Kidney epithelial cell (primary cell): ENCODE measurements at regions not wholly inside any gene's neighbourhood (a gene's known extent, or its start where the extent isn't known, plus 50 kb on each side); places are given as distances from the start of the nearest gene placed in this dataset.

Experiments
- DNase-seq: peaks from one replicate; pipeline ENCODE4 v3.0.0-alpha.2; 2010; ENCODE audit warnings: low read depth
- H3K27me3 ChIP-seq: 2 replicates; pipeline ENCODE4 v1.6.0; 2011; ENCODE audit warnings: low read length; ENCODE audit not compliant: control insufficient read depth, insufficient read depth
- H3K36me3 ChIP-seq: 2 replicates; pipeline ENCODE4 v1.5.1; 2011; ENCODE audit warnings: low read length; ENCODE audit not compliant: control insufficient read depth, insufficient read depth
- H3K4me3 ChIP-seq: 2 replicates; pipeline ENCODE4 v1.5.1; 2011; ENCODE audit warnings: low read depth, mild to moderate bottlenecking, control low read depth, low read length
- TF ChIP-seq, protein P1 (sequence below): IDR thresholded peaks from 2 replicates; pipeline ENCODE4 v1.5.1; 2011; ENCODE audit warnings: mild to moderate bottlenecking, moderate library complexity, low read length, control low read depth, inconsistent platforms; ENCODE audit not compliant: insufficient read depth, poor library complexity, severe bottlenecking

DNA sequence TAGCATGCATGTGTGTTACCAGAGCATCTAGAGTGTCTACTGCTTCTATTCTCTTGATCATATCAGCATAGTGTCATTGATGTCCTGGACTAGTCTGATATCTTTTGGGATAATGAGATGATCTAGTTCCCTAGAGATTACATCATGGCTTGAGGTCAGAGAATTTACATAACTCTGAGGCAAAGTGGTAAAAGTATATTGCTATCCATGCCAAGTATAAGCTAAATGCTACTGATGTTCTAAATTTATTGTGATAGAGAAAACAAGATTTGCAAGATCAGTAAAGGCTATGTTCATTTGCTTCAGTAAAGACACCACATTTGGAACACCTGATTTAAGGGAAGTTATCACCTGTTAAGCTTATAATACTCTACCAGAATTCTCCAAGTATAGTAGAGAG is 280.7 kb upstream of the PSMD7 start:
- Histone ChIP-seq H3K36me3 (no peaks in the 10 kb centered on the region), H3K4me3 (no peak overlapping the region), H3K27me3 (no peaks in the 10 kb centered on the region)
- TF ChIP-seq, protein P1, sequence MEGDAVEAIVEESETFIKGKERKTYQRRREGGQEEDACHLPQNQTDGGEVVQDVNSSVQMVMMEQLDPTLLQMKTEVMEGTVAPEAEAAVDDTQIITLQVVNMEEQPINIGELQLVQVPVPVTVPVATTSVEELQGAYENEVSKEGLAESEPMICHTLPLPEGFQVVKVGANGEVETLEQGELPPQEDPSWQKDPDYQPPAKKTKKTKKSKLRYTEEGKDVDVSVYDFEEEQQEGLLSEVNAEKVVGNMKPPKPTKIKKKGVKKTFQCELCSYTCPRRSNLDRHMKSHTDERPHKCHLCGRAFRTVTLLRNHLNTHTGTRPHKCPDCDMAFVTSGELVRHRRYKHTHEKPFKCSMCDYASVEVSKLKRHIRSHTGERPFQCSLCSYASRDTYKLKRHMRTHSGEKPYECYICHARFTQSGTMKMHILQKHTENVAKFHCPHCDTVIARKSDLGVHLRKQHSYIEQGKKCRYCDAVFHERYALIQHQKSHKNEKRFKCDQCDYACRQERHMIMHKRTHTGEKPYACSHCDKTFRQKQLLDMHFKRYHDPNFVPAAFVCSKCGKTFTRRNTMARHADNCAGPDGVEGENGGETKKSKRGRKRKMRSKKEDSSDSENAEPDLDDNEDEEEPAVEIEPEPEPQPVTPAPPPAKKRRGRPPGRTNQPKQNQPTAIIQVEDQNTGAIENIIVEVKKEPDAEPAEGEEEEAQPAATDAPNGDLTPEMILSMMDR = no peak
- no peak for DNase-seq

DNA sequence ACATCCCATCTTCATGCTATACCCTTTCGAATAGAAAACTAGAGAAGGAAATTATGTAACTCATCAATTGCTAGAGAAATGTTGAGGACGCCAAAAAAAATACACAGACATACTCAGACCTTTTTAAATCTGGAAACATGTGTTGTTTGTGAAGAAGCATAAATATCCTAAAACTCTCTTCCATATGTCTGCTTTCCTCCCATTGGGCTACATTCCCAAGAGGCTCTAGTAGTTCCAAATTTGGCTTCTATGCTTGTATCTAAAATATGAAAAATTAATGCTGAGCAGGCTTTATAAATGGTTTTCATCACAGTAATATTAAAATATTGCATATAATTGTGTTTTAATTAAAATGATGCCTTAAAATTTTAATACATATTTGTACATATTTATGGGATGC is 297.9 kb upstream of the PSMD7 start:
- TF ChIP-seq, protein P1 = no peak
- Histone ChIP-seq H3K36me3 (no peaks in the 10 kb centered on the region), H3K4me3 (no peak overlapping the region), H3K27me3 (no peaks in the 10 kb centered on the region)
- no peak for DNase-seq

DNA sequence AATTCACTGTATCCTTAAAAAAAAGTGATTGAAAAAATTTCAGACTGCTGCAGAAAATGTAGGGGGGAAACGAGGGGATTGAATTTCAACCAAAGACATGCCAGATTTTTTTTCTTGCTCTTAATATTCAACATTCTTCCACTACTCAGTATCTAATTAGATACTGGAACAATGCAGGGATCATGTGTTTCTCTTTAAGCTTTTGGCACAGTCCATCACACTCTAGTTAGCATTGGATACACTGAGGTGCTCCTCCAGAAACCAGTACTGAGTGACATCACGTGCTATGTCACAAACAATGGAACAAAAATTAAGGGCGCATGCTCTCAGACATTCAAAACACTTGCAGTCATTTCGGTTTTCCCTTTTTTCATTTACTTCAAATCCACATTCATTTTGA is 298.6 kb upstream of the PSMD7 start:
- Histone ChIP-seq H3K36me3 (no peaks in the 10 kb centered on the region), H3K4me3 (no peak overlapping the region), H3K27me3 (no peaks in the 10 kb centered on the region)
- TF ChIP-seq, protein P1 = no peak
- no peak for DNase-seq

DNA sequence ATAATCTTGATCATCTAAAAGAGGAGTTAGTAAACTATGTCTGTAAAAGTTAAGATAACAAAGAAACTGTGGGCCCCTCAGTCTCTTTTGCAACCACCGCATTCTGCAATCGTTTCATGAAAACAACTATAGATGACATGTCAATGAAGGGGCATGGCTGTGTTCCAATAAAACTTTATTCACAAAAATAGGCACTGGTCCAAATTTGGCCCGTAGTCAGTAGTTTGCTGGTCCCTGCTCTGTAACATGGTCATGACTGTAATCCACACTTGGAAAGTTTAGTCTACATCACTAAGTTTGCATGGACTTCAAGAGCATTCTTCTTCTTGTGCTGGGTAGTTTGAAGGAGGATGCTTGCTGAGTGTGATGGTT is 299.3 kb upstream of the PSMD7 start:
- H3K36me3 ChIP-seq = no peaks in the 10 kb centered on the region
- TF ChIP-seq, protein P1 = no peak
- H3K27me3 ChIP-seq = no peaks in the 10 kb centered on the region
- H3K4me3 ChIP-seq = no peak overlapping the region
- no peak for DNase-seq

DNA sequence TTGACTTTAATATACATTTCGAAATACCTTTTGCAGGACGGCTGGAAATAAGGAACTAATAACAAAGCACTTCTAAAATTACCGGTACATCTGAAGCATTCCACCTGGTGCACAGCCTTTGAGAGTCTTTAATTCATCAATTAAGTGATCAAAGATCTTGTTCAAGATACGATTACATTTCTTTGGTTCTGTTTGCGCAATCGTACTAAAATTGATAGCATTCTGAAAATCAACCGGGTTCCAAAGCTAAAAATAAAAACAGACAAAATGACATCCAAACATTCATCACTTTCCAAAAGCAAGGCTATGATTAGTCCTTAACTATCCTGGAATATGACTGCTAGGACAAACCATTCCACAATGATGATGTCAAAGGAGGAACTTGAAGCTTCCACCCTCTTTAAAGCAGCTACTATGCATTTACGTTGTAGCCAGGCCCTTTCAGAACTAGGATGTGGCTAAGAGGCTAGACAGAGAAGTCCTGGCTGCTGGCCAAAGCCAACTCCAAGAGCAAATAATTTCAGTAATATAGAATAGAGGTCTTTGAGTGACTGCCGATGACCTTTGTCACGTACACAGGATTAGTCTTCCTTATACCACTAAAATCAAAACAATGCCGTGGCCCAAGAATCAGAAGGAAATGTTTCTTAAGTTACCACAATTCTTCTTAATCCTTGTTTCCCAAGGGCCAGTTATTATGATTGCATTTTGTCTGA is 299.8 kb upstream of the PSMD7 start:
- no peaks in the 10 kb centered on the region for H3K27me3 ChIP-seq
- TF ChIP-seq, protein P1 = no peak
- no peaks in the 10 kb centered on the region for H3K36me3 ChIP-seq
- no peak overlapping the region for H3K4me3 ChIP-seq
- DNase-seq = no peak

DNA sequence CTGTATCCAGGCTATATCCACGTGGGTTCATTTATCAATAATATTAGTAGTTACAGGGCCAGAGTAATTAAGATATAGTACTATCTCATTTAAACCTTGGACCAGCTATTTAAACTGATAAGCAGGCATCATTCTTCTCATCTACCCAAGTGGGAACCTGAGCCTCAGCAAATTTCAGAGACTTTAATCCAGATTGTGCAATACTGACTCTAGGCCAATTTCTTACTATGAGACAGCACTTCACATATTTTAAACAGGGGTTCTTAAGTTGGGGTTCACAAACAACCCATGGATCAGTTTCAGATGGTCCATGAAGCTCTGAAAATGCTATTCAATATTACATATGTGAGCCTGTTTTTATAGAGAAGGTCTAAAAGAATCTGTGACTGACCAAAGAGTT is 302.7 kb upstream of the PSMD7 start:
- TF ChIP-seq, protein P1 = no peak
- no peak for DNase-seq
- no peaks in the 10 kb centered on the region for H3K36me3 ChIP-seq
- no peak overlapping the region for H3K4me3 ChIP-seq
- no peaks in the 10 kb centered on the region for H3K27me3 ChIP-seq
